Activated CD4-positive, alpha-beta memory T cell treated with anti-CD3 and anti-CD28 coated beads, Interleukin-2, amount 10 ng/mL, durations not matched to agents 7 days and 5 days (primary cell): ENCODE measurements at regions not wholly inside any gene's neighbourhood (a gene's known extent, or its start where the extent isn't known, plus 50 kb on each side); places are given as distances from the start of the nearest gene placed in this dataset.

Source experiments
- CTCF ChIA-PET: fragments of 350-600 bp; sonication (Branson Sonifier 250); formaldehyde crosslinking; loops from one replicate; lab custom pipeline; 2021; ENCODE audit warnings: antibody characterized with exemption, inconsistent platforms; lab: Charles Lee
- POLR2A ChIA-PET: fragments of 350-600 bp; sonication (Branson Sonifier 250); formaldehyde crosslinking; loops from one replicate; lab custom pipeline; 2021; ENCODE audit warnings: antibody characterized with exemption; lab: Charles Lee
- DNase-seq: peaks from one replicate; pipeline ENCODE4 v3.0.0-alpha.2; 2020
- H3K27ac Mint-ChIP-seq: one replicate; pipeline ENCODE4 v1.8.0; 2021; ENCODE audit warnings: mild to moderate bottlenecking, mixed read lengths
- H3K27me3 Mint-ChIP-seq: one replicate; pipeline ENCODE4 v1.8.0; 2021; ENCODE audit warnings: mixed read lengths
- H3K36me3 Mint-ChIP-seq: one replicate; pipeline ENCODE4 v1.8.0; 2021; ENCODE audit warnings: low read depth, mixed read lengths
- H3K4me1 Mint-ChIP-seq: one replicate; pipeline ENCODE4 v1.8.0; 2021; ENCODE audit warnings: mixed read lengths
- H3K4me3 Mint-ChIP-seq: one replicate; pipeline ENCODE4 v1.8.0; 2021; ENCODE audit warnings: mild to moderate bottlenecking, mixed read lengths
- H3K9me3 Mint-ChIP-seq: one replicate; pipeline ENCODE4 v1.8.0; 2021; ENCODE audit warnings: mixed read lengths

DNA sequence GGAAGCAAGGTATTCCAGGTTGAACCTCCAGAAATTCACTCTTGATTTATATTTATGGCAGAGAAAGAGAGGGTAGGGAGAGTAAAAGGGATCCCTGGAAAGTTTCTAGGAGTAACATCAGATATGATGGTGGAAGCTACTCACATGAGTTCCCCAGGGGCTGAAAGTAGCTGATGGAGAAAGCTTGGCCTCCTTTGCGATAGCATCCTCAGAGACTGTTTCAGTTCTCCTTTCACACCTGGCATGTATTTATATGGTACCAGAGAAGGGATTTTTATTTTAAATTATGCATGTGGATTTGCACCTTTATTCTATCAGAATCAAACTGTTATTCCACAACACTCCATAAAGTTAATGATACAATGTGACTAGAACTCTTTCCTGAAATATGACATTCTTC, 126.3 kb upstream of the OSR1 start:
- DNase-seq = no peak
- Mint-ChIP-seq H3K9me3 (no peaks in the 10 kb centered on the region), H3K4me3 (no peak overlapping the region), H3K36me3 (no peaks in the 10 kb centered on the region), H3K27ac (no peak overlapping the region), H3K4me1 (peaks cover 10% of the 10 kb centered on the region), H3K27me3 (peaks cover 3% of the 10 kb centered on the region)
- CTCF ChIA-PET = no interaction called here
- POLR2A ChIA-PET = no interaction called here

DNA sequence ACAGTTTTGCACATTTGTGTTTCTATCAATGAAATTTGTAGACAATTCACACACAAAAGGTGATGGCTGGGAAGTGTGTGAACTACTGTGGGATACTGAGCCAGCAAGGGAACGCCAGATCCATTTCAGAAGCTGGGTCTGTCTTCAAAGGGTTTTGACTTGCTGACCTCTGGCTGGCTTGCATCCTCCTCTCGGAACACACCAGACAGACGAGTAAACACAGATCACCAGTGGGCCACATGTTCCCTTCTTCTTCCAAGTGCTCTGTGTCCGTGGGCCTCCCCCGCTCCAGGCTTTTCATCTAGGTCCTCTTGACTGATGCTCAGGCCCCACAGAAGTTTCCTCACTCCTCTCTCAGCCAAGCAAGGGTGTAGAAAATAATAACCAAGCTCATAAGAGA, 122.2 kb upstream of the OSR1 start:
- ChIA-PET CTCF (no interaction called here), POLR2A (no interaction called here)
- Mint-ChIP-seq H3K4me1 (no peaks in the 10 kb centered on the region), H3K4me3 (no peak overlapping the region), H3K27me3 (peaks cover 12% of the 10 kb centered on the region), H3K9me3 (no peaks in the 10 kb centered on the region), H3K27ac (no peak overlapping the region), H3K36me3 (no peaks in the 10 kb centered on the region)
- DNase-seq = no peak

DNA sequence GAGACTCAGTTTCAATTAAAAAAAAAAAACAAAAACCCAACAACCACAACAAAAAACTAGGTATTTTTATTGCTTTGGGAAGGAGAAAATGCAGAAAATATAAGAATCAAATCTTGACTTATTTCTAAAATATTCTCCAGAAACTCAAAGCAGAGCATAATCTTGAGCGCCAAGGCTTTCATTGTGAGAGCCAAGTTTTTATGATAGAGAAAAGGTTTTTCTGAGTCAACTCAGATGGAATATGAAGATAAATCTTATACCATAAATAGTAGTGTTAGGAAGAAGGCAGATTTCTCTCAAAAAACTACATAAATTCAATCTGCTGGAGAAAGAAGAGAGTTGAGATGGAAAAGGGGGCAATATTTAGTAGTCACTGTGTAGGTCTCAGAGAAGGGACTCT, 121.2 kb upstream of the OSR1 start:
- Mint-ChIP-seq H3K4me1 (peaks cover 3% of the 10 kb centered on the region), H3K9me3 (no peaks in the 10 kb centered on the region), H3K27me3 (peaks cover 16% of the 10 kb centered on the region), H3K4me3 (no peak overlapping the region), H3K27ac (no peak overlapping the region), H3K36me3 (no peaks in the 10 kb centered on the region)
- CTCF ChIA-PET = no interaction called here
- no peak for DNase-seq
- POLR2A ChIA-PET = no interaction called here

DNA sequence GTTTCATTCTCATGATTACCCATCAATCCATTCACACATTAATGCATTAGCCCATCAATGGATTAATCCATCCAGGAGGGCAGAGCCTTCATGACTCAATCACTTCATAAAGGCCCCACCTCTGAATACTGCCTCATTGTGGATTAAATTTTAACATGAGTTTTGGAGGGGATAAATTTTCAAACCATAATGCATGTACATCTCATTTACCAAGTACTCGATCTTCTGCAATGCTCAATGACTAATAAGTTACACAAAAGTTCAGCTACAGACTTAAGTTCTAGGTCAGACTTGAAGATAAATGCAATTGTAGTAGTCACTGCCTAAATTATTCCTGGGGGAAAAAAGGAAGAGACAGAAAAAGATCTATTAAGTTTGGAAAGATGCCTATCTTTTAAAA, 120.0 kb upstream of the OSR1 start:
- Mint-ChIP-seq H3K4me3 (no peak overlapping the region), H3K27ac (no peak overlapping the region), H3K9me3 (no peaks in the 10 kb centered on the region), H3K4me1 (peaks cover 13% of the 10 kb centered on the region), H3K27me3 (peaks cover 24% of the 10 kb centered on the region), H3K36me3 (no peaks in the 10 kb centered on the region)
- DNase-seq = no peak
- POLR2A ChIA-PET = no interaction called here
- CTCF ChIA-PET = no interaction called here

DNA sequence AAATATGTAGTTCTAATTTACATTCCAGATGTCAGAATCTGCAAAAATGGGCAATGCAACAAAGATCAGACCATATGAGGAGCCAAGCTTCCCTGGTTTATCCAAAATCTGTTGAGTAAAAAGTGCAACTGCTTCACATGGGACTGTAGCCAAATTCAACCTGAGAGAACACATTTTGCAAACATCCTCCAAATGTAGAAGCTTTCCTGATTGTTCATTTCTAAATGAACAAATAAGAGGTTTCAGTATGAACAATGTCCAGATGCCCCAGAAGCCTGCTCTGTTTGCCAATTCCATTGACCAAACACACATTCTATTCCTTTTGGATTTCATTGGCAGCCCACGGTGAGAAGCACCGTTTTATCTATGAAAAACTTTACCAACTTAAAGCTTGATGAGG, 117.9 kb upstream of the OSR1 start:
- Mint-ChIP-seq H3K9me3 (no peaks in the 10 kb centered on the region), H3K27ac (no peak overlapping the region), H3K4me3 (no peak overlapping the region), H3K36me3 (no peaks in the 10 kb centered on the region), H3K4me1 (peaks cover 16% of the 10 kb centered on the region), H3K27me3 (peaks cover 37% of the 10 kb centered on the region)
- POLR2A ChIA-PET = no interaction called here
- no peak for DNase-seq
- CTCF ChIA-PET = no interaction called here

DNA sequence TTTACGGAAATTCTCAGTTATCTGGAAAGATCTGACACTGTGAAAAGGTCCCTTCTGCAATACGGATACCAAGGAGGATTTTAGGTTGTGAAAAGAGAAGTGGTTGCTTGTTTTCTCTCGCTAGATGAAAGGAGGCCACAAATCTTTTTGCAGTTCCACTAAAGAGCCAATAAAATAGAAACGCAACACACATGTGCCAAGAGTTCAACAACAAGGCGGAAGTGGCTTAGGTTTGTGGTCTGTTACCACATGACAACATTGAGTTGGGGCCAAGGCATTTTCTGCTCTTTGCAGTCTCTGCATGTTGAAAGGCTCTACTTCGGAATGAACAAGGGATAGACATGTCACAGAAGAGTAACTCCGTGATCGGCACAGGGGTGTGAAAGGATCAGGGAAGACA, 115.7 kb upstream of the OSR1 start:
- no peaks in the 10 kb centered on the region for H3K36me3 Mint-ChIP-seq
- H3K4me1 Mint-ChIP-seq = peaks cover 16% of the 10 kb centered on the region
- H3K27ac Mint-ChIP-seq = no peak overlapping the region
- no peak overlapping the region for H3K4me3 Mint-ChIP-seq
- CTCF ChIA-PET = no interaction called here
- no peaks in the 10 kb centered on the region for H3K9me3 Mint-ChIP-seq
- DNase-seq = peak; percentile 76
- peaks cover 38% of the 10 kb centered on the region for H3K27me3 Mint-ChIP-seq
- POLR2A ChIA-PET = no interaction called here

DNA sequence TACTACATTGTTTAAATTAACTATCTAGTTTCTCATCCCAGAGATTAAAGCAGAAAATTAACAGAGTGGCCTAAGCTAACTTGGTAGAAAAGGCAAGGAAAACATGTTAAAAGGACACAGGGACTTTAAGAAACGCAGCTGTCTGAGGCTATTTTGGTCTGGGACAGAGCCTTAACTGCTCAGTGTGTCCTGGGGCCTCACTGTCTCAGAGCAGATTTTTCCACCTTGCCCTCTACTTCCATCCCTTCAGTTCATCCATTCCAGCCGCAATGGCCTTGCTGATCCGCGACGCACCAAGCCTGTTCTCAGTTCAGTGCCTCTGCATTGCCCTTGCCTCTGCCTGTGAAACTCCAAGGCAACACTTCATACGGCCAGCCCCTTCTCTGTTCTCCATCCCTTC, 114.9 kb upstream of the OSR1 start:
- DNase-seq = no peak
- Mint-ChIP-seq H3K27me3 (peaks cover 37% of the 10 kb centered on the region), H3K4me1 (peaks cover 16% of the 10 kb centered on the region), H3K9me3 (no peaks in the 10 kb centered on the region), H3K27ac (no peak overlapping the region), H3K4me3 (no peak overlapping the region), H3K36me3 (no peaks in the 10 kb centered on the region)
- POLR2A ChIA-PET = no interaction called here
- CTCF ChIA-PET = no interaction called here

DNA sequence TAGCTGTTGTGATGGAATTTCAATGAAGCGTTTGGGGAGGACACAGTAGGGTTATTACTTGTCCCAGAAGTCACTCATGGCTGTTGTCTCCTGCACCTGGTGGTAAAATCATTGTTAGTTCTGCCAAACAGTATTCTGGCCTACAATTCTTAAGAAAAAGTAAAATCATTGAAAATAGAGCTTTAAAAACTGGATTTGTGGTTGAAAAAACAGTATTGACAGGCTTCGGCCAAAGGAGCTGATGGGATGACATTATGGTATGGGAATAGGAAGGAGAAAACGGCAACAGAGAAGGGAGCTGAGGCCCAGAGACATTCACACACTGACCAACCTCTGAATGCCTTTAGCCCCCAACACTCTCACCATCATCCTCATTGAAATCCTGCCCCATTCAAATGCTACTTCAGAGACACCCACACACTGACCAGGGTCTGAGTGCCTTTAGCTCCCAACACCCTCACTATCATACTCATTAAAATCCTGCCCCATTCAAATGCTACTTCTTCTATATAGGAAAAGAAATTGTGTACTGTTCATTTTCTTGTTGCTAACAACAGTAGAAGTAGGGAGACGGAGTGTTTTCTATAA, 114.1 kb upstream of the OSR1 start:
- peaks cover 16% of the 10 kb centered on the region for H3K4me1 Mint-ChIP-seq
- no peak for DNase-seq
- peaks cover 34% of the 10 kb centered on the region for H3K27me3 Mint-ChIP-seq
- CTCF ChIA-PET = no interaction called here
- no peak overlapping the region for H3K4me3 Mint-ChIP-seq
- POLR2A ChIA-PET = no interaction called here
- H3K27ac Mint-ChIP-seq = no peak overlapping the region
- no peaks in the 10 kb centered on the region for H3K9me3 Mint-ChIP-seq
- no peaks in the 10 kb centered on the region for H3K36me3 Mint-ChIP-seq

DNA sequence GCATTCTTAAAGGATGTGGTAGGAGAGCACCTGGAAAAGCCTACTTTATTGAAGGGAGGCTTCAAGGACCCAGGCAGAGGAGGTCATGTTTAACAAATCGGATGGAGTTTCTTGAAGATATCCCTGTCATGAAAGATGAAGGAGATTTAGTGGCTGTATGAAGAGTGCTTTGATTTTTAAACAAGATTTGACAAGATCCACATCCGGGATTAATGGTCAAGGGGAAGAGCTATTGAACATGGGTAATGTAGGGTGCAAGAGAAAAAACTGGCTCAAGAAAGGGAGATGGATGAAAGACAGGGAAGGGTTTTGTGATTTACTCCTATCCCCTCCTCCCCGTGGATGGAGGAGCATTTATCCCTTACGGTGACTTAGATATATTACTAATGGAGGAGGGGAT, 113.1 kb upstream of the OSR1 start:
- peaks cover 33% of the 10 kb centered on the region for H3K27me3 Mint-ChIP-seq
- DNase-seq = no peak
- H3K4me3 Mint-ChIP-seq = no peak overlapping the region
- H3K36me3 Mint-ChIP-seq = no peaks in the 10 kb centered on the region
- ChIA-PET CTCF (no interaction called here), POLR2A (no interaction called here)
- H3K9me3 Mint-ChIP-seq = no peaks in the 10 kb centered on the region
- H3K27ac Mint-ChIP-seq = no peak overlapping the region
- H3K4me1 Mint-ChIP-seq = peaks cover 16% of the 10 kb centered on the region

DNA sequence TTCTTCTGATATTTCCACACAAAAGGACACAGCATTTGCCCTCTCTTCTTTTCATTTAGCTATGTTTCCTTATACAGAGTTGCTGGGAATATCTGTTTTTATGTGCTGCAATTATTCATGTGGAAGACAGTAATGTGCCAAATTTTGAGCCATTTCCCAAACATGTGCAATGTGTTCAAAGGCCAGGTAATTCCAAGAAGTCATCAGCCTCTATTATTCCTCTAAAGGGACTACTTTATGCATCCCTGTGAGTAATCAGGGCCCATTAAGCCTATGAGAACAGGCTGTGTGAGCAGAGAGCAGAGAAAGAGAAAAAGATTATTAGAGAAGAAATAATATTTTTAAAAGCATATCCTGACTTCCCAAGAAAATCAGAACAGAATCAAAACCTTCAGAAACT, 107.6 kb upstream of the OSR1 start:
- no peak overlapping the region for H3K27ac Mint-ChIP-seq
- H3K27me3 Mint-ChIP-seq = peaks cover 11% of the 10 kb centered on the region
- DNase-seq = no peak
- H3K36me3 Mint-ChIP-seq = no peaks in the 10 kb centered on the region
- H3K4me3 Mint-ChIP-seq = no peak overlapping the region
- CTCF ChIA-PET = no interaction called here
- no peaks in the 10 kb centered on the region for H3K4me1 Mint-ChIP-seq
- H3K9me3 Mint-ChIP-seq = no peaks in the 10 kb centered on the region
- POLR2A ChIA-PET = no interaction called here

DNA sequence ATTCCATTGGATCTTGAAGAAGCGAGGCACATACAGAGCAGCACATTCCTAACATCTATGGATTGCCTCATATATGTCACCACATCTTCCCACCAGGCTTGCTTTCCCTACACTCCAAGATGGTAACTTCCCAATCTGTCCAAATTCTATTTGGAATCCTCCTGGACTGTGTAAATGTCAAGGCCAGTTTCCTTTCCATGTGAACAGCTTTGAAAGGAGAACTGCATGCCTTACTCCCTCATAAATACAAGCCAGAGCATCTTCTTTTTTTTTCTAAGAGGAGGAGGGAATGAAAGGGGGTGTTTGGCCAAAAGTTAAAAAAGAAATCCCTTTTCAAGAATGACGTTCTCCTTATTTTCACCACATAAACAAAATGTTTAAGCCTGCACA, 103.8 kb upstream of the OSR1 start:
- ChIA-PET POLR2A (no interaction called here), CTCF (no interaction called here)
- H3K27me3 Mint-ChIP-seq = peaks cover 9% of the 10 kb centered on the region
- H3K4me3 Mint-ChIP-seq = no peak overlapping the region
- no peak overlapping the region for H3K27ac Mint-ChIP-seq
- H3K4me1 Mint-ChIP-seq = no peaks in the 10 kb centered on the region
- no peak for DNase-seq
- no peaks in the 10 kb centered on the region for H3K36me3 Mint-ChIP-seq
- H3K9me3 Mint-ChIP-seq = no peaks in the 10 kb centered on the region

DNA sequence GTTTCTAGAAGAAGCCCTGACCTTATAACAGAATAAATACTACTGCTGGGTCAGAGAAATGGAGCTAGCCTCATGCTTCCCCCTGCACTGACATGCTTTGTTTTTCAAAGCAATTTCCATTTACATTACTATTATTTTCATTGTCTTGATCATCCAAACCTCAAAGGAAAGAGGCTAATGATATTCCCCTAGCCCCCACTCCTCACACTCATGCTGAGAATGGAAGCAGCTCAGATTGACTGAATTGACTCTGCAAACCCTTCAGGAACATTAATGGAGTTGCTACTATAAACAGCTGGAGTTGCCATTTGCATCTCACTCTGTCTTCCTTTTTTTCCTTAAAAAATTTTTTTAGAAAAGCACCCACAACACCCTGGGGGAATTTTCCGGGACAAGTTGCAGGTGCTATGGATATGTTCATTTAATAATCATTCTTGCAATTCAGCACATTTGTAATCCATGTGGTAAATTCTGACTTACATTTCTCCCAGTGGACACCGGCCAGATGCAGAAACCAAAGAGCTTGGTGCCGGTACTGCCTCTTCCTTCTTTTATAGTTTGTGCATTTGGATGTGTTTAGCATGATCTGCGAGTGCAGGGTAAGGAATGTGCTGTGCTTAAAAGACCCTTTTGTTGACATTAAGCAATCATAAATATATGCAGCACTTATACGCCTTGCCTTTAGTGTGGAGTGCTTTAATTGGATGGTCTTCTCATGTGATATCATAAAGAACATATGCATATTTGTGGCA, 103.3 kb upstream of the OSR1 start:
- DNase-seq = no peak
- ChIA-PET POLR2A (no interaction called here), CTCF (no interaction called here)
- H3K36me3 Mint-ChIP-seq = no peaks in the 10 kb centered on the region
- H3K4me1 Mint-ChIP-seq = no peaks in the 10 kb centered on the region
- peaks cover 5% of the 10 kb centered on the region for H3K27me3 Mint-ChIP-seq
- no peak overlapping the region for H3K27ac Mint-ChIP-seq
- no peaks in the 10 kb centered on the region for H3K9me3 Mint-ChIP-seq
- no peak overlapping the region for H3K4me3 Mint-ChIP-seq

DNA sequence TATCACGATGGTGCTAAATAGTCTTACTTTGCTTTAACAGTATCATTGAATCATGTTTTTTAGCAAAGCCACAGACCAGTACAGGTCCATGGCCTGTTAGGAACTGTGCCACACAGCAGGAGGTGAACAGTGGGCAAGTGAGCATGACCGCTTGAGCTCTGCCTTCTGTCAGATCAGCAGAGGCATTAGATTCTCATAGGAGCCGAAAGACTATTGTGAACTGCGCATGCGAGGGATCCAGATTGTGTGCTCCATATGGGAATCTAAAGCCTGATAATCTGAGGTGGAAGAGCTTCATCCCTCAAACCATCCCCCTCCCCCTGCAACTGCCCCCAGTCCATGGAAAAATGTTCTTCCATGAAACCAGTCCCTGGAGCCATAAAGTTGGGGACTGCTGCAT, 102.3 kb upstream of the OSR1 start:
- Mint-ChIP-seq H3K9me3 (no peaks in the 10 kb centered on the region), H3K27ac (no peak overlapping the region), H3K36me3 (no peaks in the 10 kb centered on the region), H3K4me3 (no peak overlapping the region), H3K27me3 (peaks cover 5% of the 10 kb centered on the region), H3K4me1 (no peaks in the 10 kb centered on the region)
- POLR2A ChIA-PET = no interaction called here
- CTCF ChIA-PET = no interaction called here
- no peak for DNase-seq

DNA sequence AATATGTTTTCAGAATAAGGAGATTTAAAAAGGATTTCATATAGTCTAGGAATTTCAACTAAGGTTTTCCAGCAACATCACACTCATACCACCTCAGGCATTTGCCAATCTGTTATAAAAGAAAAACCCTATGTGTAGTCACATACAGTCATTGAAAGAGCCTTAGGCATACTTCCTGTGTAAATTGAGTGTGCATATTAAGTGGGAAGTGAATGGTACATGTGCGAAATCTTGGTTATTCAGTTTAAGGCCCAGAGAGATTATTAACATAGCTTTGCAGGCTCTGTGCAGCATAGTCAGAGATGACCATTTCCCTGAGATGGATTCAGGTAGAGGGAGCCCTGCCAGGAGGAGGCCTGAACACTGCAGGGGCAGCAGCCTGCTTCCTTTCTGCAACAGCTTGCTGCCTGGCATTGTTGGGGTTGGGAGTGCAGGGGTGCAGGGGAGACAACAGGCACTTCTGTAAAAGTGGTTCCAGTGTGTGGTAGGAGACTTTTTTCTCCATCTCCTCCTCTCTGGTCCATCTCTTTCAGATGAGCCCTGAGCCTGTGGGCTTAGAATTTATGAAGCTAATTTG, 100.1 kb upstream of the OSR1 start:
- POLR2A ChIA-PET = no interaction called here

More for the DNA sequence above, 100.1 kb upstream of the OSR1 start:
- CTCF ChIA-PET = no interaction called here
- Mint-ChIP-seq H3K9me3 (no peaks in the 10 kb centered on the region), H3K27me3 (peaks cover 3% of the 10 kb centered on the region), H3K4me1 (no peaks in the 10 kb centered on the region), H3K4me3 (no peak overlapping the region), H3K36me3 (no peaks in the 10 kb centered on the region), H3K27ac (no peak overlapping the region)
- no peak for DNase-seq
